Activated effector memory CD4-positive, alpha-beta T cell treated with Interleukin-2 at 50 U/mL for 16 hours (primary cell): ENCODE measurements at regions not wholly inside any gene's neighbourhood (a gene's known extent, or its start where the extent isn't known, plus 50 kb on each side); places are given as distances from the start of the nearest gene placed in this dataset.
"Not testable (repeated sequence)": the region's sequence is repeated elsewhere in the genome, so short reads cannot be mapped to it uniquely, and the experiment has no call there.

ENCODE experiments used
- DNase-seq: peaks from one replicate; pipeline ENCODE4 v3.0.0-alpha.2; 2020

- DNase-seq, result no peak
Observed at GRCh38 chr13:23044906-23045305, 135.9 kb upstream of the SGCG start.

GRCh38 chr13:23050126-23050525 lies 130.7 kb upstream of the SGCG start:
- DNase-seq, result no peak

- DNase-seq, result not testable (repeated sequence)
Observed at GRCh38 chr13:23053711-23054110, 127.1 kb upstream of the SGCG start.

GRCh38 chr13:23059173-23059572 lies 121.6 kb upstream of the SGCG start:
- DNase-seq, result no peak

GRCh38 chr13:23060959-23061358 lies 119.8 kb upstream of the SGCG start:
- no peak for DNase-seq

- no peak for DNase-seq
Observed at GRCh38 chr13:23067129-23067528, 113.7 kb upstream of the SGCG start.

GRCh38 chr13:23069566-23069965 lies 111.2 kb upstream of the SGCG start:
- no peak for DNase-seq

- no peak for DNase-seq
Observed at GRCh38 chr13:23074075-23074828, 106.5 kb upstream of the SGCG start.

GRCh38 chr13:23081220-23081619 lies 99.6 kb upstream of the SGCG start:
- DNase-seq, result no peak

GRCh38 chr13:23081901-23082300 lies 98.9 kb upstream of the SGCG start:
- DNase-seq, result no peak

- no peak for DNase-seq
Observed at GRCh38 chr13:23086968-23087623, 93.7 kb upstream of the SGCG start.

- DNase-seq, result no peak
Observed at GRCh38 chr13:23087880-23088279, 92.9 kb upstream of the SGCG start.

- no peak for DNase-seq
Observed at GRCh38 chr13:23098161-23098907, 82.4 kb upstream of the SGCG start.

- no peak for DNase-seq
Observed at GRCh38 chr13:23105051-23105450, 75.7 kb upstream of the SGCG start.

GRCh38 chr13:23107665-23108064 lies 73.1 kb upstream of the SGCG start:
- DNase-seq, result no peak

GRCh38 chr13:23119131-23119530 lies 61.6 kb upstream of the SGCG start:
- no peak for DNase-seq

- not testable (repeated sequence) for DNase-seq
Observed at GRCh38 chr13:23127540-23127939, 53.2 kb upstream of the SGCG start.

- DNase-seq, result no peak
Observed at GRCh38 chr13:23129331-23129730, 51.4 kb upstream of the SGCG start.
